Esophagus muscularis mucosa (tissue), 3 donors: ENCODE measurements at regions not wholly inside any gene's neighbourhood (a gene's known extent, or its start where the extent isn't known, plus 50 kb on each side); places are given as distances from the start of the nearest gene placed in this dataset.

Source experiments
- POLR2A ChIP-seq: fragments of 450-650 bp; IDR thresholded peaks from one replicate; pipeline ENCODE4 v1.6.1; 2017; ENCODE audit warnings: antibody characterized with exemption, moderate library complexity, mild to moderate bottlenecking, low read depth
- POLR2AphosphoS5 ChIP-seq, 2 donors: sonication (generic); formaldehyde crosslinking; IDR thresholded peaks; one replicate each; pipeline ENCODE4 v1.6.1; 2017; ENCODE audit warnings: antibody characterized with exemption in 2 of 2
- TF ChIP-seq, protein P1 (sequence below), 3 experiments: fragments of 200-600 bp in 2 of 3; fragments of 450-650 bp in 1 of 3; sonication (generic) in 2 of 3; IDR thresholded peaks; one replicate each; pipeline ENCODE4 v1.5.1; 2017 to 2019; ENCODE audit warnings: antibody characterized with exemption in 3 of 3, mild to moderate bottlenecking in 2 of 3, moderate library complexity in 1 of 3

DNA sequence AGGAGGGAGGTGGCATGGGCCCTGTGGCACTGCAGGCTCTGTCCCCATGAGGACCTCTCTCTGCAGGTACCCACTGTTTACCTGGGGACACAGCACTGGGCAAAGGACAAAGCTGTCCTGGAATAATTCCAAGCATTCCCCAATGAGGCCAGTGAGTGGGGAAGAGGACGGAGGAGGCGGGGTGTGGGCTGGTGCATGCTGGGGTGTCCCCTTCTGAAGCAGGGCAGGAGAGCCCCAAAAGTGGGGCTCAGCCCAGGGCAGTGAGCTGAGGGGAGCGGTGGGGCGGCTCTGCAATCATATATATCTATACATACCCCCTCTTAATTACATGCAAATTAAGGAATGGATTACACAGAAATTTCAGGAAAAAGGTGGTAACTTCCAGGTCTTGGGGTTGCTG is 315.8 kb downstream of the ADGRD1 start:
- TF ChIP-seq, protein P1, sequence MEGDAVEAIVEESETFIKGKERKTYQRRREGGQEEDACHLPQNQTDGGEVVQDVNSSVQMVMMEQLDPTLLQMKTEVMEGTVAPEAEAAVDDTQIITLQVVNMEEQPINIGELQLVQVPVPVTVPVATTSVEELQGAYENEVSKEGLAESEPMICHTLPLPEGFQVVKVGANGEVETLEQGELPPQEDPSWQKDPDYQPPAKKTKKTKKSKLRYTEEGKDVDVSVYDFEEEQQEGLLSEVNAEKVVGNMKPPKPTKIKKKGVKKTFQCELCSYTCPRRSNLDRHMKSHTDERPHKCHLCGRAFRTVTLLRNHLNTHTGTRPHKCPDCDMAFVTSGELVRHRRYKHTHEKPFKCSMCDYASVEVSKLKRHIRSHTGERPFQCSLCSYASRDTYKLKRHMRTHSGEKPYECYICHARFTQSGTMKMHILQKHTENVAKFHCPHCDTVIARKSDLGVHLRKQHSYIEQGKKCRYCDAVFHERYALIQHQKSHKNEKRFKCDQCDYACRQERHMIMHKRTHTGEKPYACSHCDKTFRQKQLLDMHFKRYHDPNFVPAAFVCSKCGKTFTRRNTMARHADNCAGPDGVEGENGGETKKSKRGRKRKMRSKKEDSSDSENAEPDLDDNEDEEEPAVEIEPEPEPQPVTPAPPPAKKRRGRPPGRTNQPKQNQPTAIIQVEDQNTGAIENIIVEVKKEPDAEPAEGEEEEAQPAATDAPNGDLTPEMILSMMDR (IDR thresholded peaks at IDR 0.05): no peak
- TF ChIP-seq POLR2A: no peak
- TF ChIP-seq POLR2AphosphoS5 (IDR thresholded peaks at IDR 0.05): no peak
